ENCODE measurements at regions not wholly inside any gene's neighbourhood (a gene's known extent, or its start where the extent isn't known, plus 50 kb on each side); places are given as distances from the start of the nearest gene placed in this dataset.
"Not testable (repeated sequence)": the region's sequence is repeated elsewhere in the genome, so short reads cannot be mapped to it uniquely, and the experiment has no call there.

GRCh38 chr7:142669074-142669654 lies 80.1 kb upstream of the PRSS1 start:
- Histone ChIP-seq H3K9me3 (ENCODE audit: control insufficient read depth in 1 of 2, low read length in 2 of 2) (no peaks in the 10 kb centered on the region), H3K27ac (ENCODE audit: low read length) (no peak overlapping the region), H3K27me3 (ENCODE audit: low read depth, low read length) (no peaks in the 10 kb centered on the region), H3K36me3 (ENCODE audit: control insufficient read depth in 1 of 2, insufficient read depth in 2 of 2, low read length in 2 of 2) (no peaks in the 10 kb centered on the region), H3K4me1 (ENCODE audit: control insufficient read depth in 1 of 2, insufficient read depth in 2 of 2, low read length in 2 of 2) (no peaks in the 10 kb centered on the region), H3K4me3 (ENCODE audit: low read depth in 1 of 2, low read length in 2 of 2) (no peak overlapping the region)

- H3K4me1 ChIP-seq (ENCODE audit: control insufficient read depth in 1 of 2, insufficient read depth in 2 of 2, low read length in 2 of 2) = no peaks in the 10 kb centered on the region
- no peaks in the 10 kb centered on the region for H3K9me3 ChIP-seq (ENCODE audit: control insufficient read depth in 1 of 2, low read length in 2 of 2)
- H3K36me3 ChIP-seq (ENCODE audit: control insufficient read depth in 1 of 2, insufficient read depth in 2 of 2, low read length in 2 of 2) = no peaks in the 10 kb centered on the region
- no peak overlapping the region for H3K4me3 ChIP-seq (ENCODE audit: low read depth in 1 of 2, low read length in 2 of 2)
- no peaks in the 10 kb centered on the region for H3K27me3 ChIP-seq (ENCODE audit: low read depth, low read length)
- H3K27ac ChIP-seq (ENCODE audit: low read length) = no peak overlapping the region
Observed at GRCh38 chr7:142668495-142668894, 80.8 kb upstream of the PRSS1 start.

- Histone ChIP-seq H3K9me3 (ENCODE audit: control insufficient read depth in 1 of 2, low read length in 2 of 2) (no peaks in the 10 kb centered on the region), H3K27me3 (ENCODE audit: low read depth, low read length) (no peaks in the 10 kb centered on the region), H3K4me3 (ENCODE audit: low read depth in 1 of 2, low read length in 2 of 2) (no peak overlapping the region), H3K36me3 (ENCODE audit: control insufficient read depth in 1 of 2, insufficient read depth in 2 of 2, low read length in 2 of 2) (no peaks in the 10 kb centered on the region), H3K4me1 (ENCODE audit: control insufficient read depth in 1 of 2, insufficient read depth in 2 of 2, low read length in 2 of 2) (no peaks in the 10 kb centered on the region), H3K27ac (ENCODE audit: low read length) (no peak overlapping the region)
Observed at GRCh38 chr7:142657376-142657775, 91.9 kb upstream of the PRSS1 start.

GRCh38 chr7:142654398-142654797 lies 94.9 kb upstream of the PRSS1 start:
- H3K27ac ChIP-seq (ENCODE audit: low read length) = no peak overlapping the region
- H3K27me3 ChIP-seq (ENCODE audit: low read depth, low read length) = no peaks in the 10 kb centered on the region
- no peaks in the 10 kb centered on the region for H3K36me3 ChIP-seq (ENCODE audit: control insufficient read depth in 1 of 2, insufficient read depth in 2 of 2, low read length in 2 of 2)
- no peaks in the 10 kb centered on the region for H3K4me1 ChIP-seq (ENCODE audit: control insufficient read depth in 1 of 2, insufficient read depth in 2 of 2, low read length in 2 of 2)
- no peak overlapping the region for H3K4me3 ChIP-seq (ENCODE audit: low read depth in 1 of 2, low read length in 2 of 2)
- no peaks in the 10 kb centered on the region for H3K9me3 ChIP-seq (ENCODE audit: control insufficient read depth in 1 of 2, low read length in 2 of 2)

GRCh38 chr7:142647749-142648148 lies 101.5 kb upstream of the PRSS1 start:
- Histone ChIP-seq H3K27me3 (ENCODE audit: low read depth, low read length) (no peaks in the 10 kb centered on the region), H3K4me1 (ENCODE audit: control insufficient read depth in 1 of 2, insufficient read depth in 2 of 2, low read length in 2 of 2) (no peaks in the 10 kb centered on the region), H3K9me3 (ENCODE audit: control insufficient read depth in 1 of 2, low read length in 2 of 2) (no peaks in the 10 kb centered on the region), H3K4me3 (ENCODE audit: low read depth in 1 of 2, low read length in 2 of 2) (no peak overlapping the region), H3K27ac (ENCODE audit: low read length) (no peak overlapping the region), H3K36me3 (ENCODE audit: control insufficient read depth in 1 of 2, insufficient read depth in 2 of 2, low read length in 2 of 2) (no peaks in the 10 kb centered on the region)

- Histone ChIP-seq H3K9me3 (ENCODE audit: control insufficient read depth in 1 of 2, low read length in 2 of 2) (no peaks in the 10 kb centered on the region), H3K27ac (ENCODE audit: low read length) (no peak overlapping the region), H3K4me3 (ENCODE audit: low read depth in 1 of 2, low read length in 2 of 2) (no peak overlapping the region), H3K4me1 (ENCODE audit: control insufficient read depth in 1 of 2, insufficient read depth in 2 of 2, low read length in 2 of 2) (no peaks in the 10 kb centered on the region), H3K27me3 (ENCODE audit: low read depth, low read length) (no peaks in the 10 kb centered on the region), H3K36me3 (ENCODE audit: control insufficient read depth in 1 of 2, insufficient read depth in 2 of 2, low read length in 2 of 2) (no peaks in the 10 kb centered on the region)
Observed at GRCh38 chr7:142646386-142647140, 102.7 kb upstream of the PRSS1 start.

GRCh38 chr7:142645777-142646176 lies 103.5 kb upstream of the PRSS1 start:
- Histone ChIP-seq H3K27me3 (ENCODE audit: low read depth, low read length) (no peaks in the 10 kb centered on the region), H3K4me1 (ENCODE audit: control insufficient read depth in 1 of 2, insufficient read depth in 2 of 2, low read length in 2 of 2) (no peaks in the 10 kb centered on the region), H3K36me3 (ENCODE audit: control insufficient read depth in 1 of 2, insufficient read depth in 2 of 2, low read length in 2 of 2) (no peaks in the 10 kb centered on the region), H3K4me3 (ENCODE audit: low read depth in 1 of 2, low read length in 2 of 2) (no peak overlapping the region), H3K27ac (ENCODE audit: low read length) (no peak overlapping the region), H3K9me3 (ENCODE audit: control insufficient read depth in 1 of 2, low read length in 2 of 2) (no peaks in the 10 kb centered on the region)

GRCh38 chr7:142642316-142642715 lies 107.0 kb upstream of the PRSS1 start:
- Histone ChIP-seq H3K9me3 (ENCODE audit: control insufficient read depth in 1 of 2, low read length in 2 of 2) (no peaks in the 10 kb centered on the region), H3K4me3 (ENCODE audit: low read depth in 1 of 2, low read length in 2 of 2) (no peak overlapping the region), H3K4me1 (ENCODE audit: control insufficient read depth in 1 of 2, insufficient read depth in 2 of 2, low read length in 2 of 2) (no peaks in the 10 kb centered on the region), H3K36me3 (ENCODE audit: control insufficient read depth in 1 of 2, insufficient read depth in 2 of 2, low read length in 2 of 2) (no peaks in the 10 kb centered on the region), H3K27ac (ENCODE audit: low read length) (no peak overlapping the region), H3K27me3 (ENCODE audit: low read depth, low read length) (no peaks in the 10 kb centered on the region)

GRCh38 chr7:142641252-142641651 lies 108.0 kb upstream of the PRSS1 start:
- not testable (repeated sequence) for H3K9me3 ChIP-seq (ENCODE audit: control insufficient read depth in 1 of 2, low read length in 2 of 2); H3K4me3 ChIP-seq (ENCODE audit: low read depth in 1 of 2, low read length in 2 of 2); H3K27me3 ChIP-seq (ENCODE audit: low read depth, low read length); H3K27ac ChIP-seq (ENCODE audit: low read length); H3K36me3 ChIP-seq (ENCODE audit: control insufficient read depth in 1 of 2, insufficient read depth in 2 of 2, low read length in 2 of 2); H3K4me1 ChIP-seq (ENCODE audit: control insufficient read depth in 1 of 2, insufficient read depth in 2 of 2, low read length in 2 of 2)

GRCh38 chr7:142638581-142638980 lies 110.7 kb upstream of the PRSS1 start:
- Histone ChIP-seq H3K4me1 (ENCODE audit: control insufficient read depth in 1 of 2, insufficient read depth in 2 of 2, low read length in 2 of 2) (no peaks in the 10 kb centered on the region), H3K27ac (ENCODE audit: low read length) (no peak overlapping the region), H3K27me3 (ENCODE audit: low read depth, low read length) (no peaks in the 10 kb centered on the region)

GRCh38 chr7:142637240-142637639 lies 112.0 kb upstream of the PRSS1 start:
- Histone ChIP-seq H3K27me3 (ENCODE audit: low read depth, low read length) (no peaks in the 10 kb centered on the region), H3K4me3 (ENCODE audit: low read depth in 1 of 2, low read length in 2 of 2) (no peak overlapping the region), H3K9me3 (ENCODE audit: control insufficient read depth in 1 of 2, low read length in 2 of 2) (no peaks in the 10 kb centered on the region), H3K4me1 (ENCODE audit: control insufficient read depth in 1 of 2, insufficient read depth in 2 of 2, low read length in 2 of 2) (no peaks in the 10 kb centered on the region), H3K36me3 (ENCODE audit: control insufficient read depth in 1 of 2, insufficient read depth in 2 of 2, low read length in 2 of 2) (no peaks in the 10 kb centered on the region), H3K27ac (ENCODE audit: low read length) (no peak overlapping the region)

More at GRCh38 chr7:142638581-142638980, 110.7 kb upstream of the PRSS1 start:
- no peak overlapping the region for H3K4me3 ChIP-seq (ENCODE audit: low read depth in 1 of 2, low read length in 2 of 2)
- no peaks in the 10 kb centered on the region for H3K36me3 ChIP-seq (ENCODE audit: control insufficient read depth in 1 of 2, insufficient read depth in 2 of 2, low read length in 2 of 2)
- no peaks in the 10 kb centered on the region for H3K9me3 ChIP-seq (ENCODE audit: control insufficient read depth in 1 of 2, low read length in 2 of 2)

GRCh38 chr7:142636751-142637150 lies 112.5 kb upstream of the PRSS1 start:
- H3K9me3 ChIP-seq (ENCODE audit: control insufficient read depth in 1 of 2, low read length in 2 of 2) = no peaks in the 10 kb centered on the region
- H3K4me3 ChIP-seq (ENCODE audit: low read depth in 1 of 2, low read length in 2 of 2) = no peak overlapping the region
- H3K4me1 ChIP-seq (ENCODE audit: control insufficient read depth in 1 of 2, insufficient read depth in 2 of 2, low read length in 2 of 2) = no peaks in the 10 kb centered on the region
- no peaks in the 10 kb centered on the region for H3K36me3 ChIP-seq (ENCODE audit: control insufficient read depth in 1 of 2, insufficient read depth in 2 of 2, low read length in 2 of 2)
- H3K27ac ChIP-seq (ENCODE audit: low read length) = no peak overlapping the region
- no peaks in the 10 kb centered on the region for H3K27me3 ChIP-seq (ENCODE audit: low read depth, low read length)

All from muscle layer of duodenum (tissue), 2 donors.